Vagina (tissue), 2 donors: ENCODE measurements at regions not wholly inside any gene's neighbourhood (a gene's known extent, or its start where the extent isn't known, plus 50 kb on each side); places are given as distances from the start of the nearest gene placed in this dataset.

ENCODE experiments used
- DNase-seq, 2 donors: peaks; one replicate each; pipeline ENCODE4 v3.0.0-alpha.2; 2017; ENCODE audit errors: extremely low spot score in 2 of 2
- H3K27ac ChIP-seq: fragments of 200-600 bp; sonication (generic); one replicate; pipeline ENCODE4 v1.5.1; 2019
- H3K27me3 ChIP-seq: fragments of 200-600 bp; sonication (generic); one replicate; pipeline ENCODE4 v1.5.1; 2019
- H3K36me3 ChIP-seq, 2 donors: fragments of 200-600 bp; sonication (generic); one replicate each; pipeline ENCODE4 v1.5.1; 2017 to 2019
- H3K4me1 ChIP-seq: fragments of 200-600 bp; sonication (generic); one replicate; pipeline ENCODE4 v1.5.1; 2019
- H3K4me3 ChIP-seq, 2 donors: fragments of 200-600 bp; sonication (generic); 1 replicate in 1 of 2; 2 replicates in 1 of 2; pipeline ENCODE4 v1.5.1; 2016 to 2019
- H3K9me3 ChIP-seq: fragments of 200-600 bp; sonication (generic); one replicate; pipeline ENCODE4 v1.5.1; 2019
- CTCF ChIP-seq, 3 experiments: fragments of 450-650 bp in 2 of 3; fragments of 200-600 bp in 1 of 3; sonication (generic) in 1 of 3; IDR thresholded peaks; one replicate each; pipeline ENCODE4 v1.5.1; 2017 to 2019; ENCODE audit warnings: antibody characterized with exemption in 3 of 3, mild to moderate bottlenecking in 2 of 3, moderate library complexity in 2 of 3
- POLR2A ChIP-seq, 2 donors: fragments of 450-650 bp; IDR thresholded peaks; one replicate each; pipeline ENCODE4 v1.6.1; 2017; ENCODE audit warnings: antibody characterized with exemption in 2 of 2, mild to moderate bottlenecking in 2 of 2, moderate library complexity in 2 of 2
- POLR2AphosphoS5 ChIP-seq, 2 donors: sonication (generic); formaldehyde crosslinking; IDR thresholded peaks; one replicate each; pipeline ENCODE4 v1.9.0; 2017; ENCODE audit warnings: antibody characterized with exemption in 2 of 2, mild to moderate bottlenecking in 2 of 2, low read depth in 1 of 2; ENCODE audit not compliant: insufficient read depth in 1 of 2
- intact Hi-C: fragments of 100-400 bp; cut with DNase I; formaldehyde crosslinking; loops from one replicate; pipeline ENCODE4 v1.15.1; 2023

GRCh38 chr16:59356709-59357108 lies 622.6 kb upstream of the GOT2 start:
- TF ChIP-seq POLR2AphosphoS5 (IDR thresholded peaks at IDR 0.05; ENCODE audit: insufficient read depth in 1 of 2, low read depth in 1 of 2) (no peak), POLR2A (IDR thresholded peaks at IDR 0.05) (no peak), CTCF (IDR thresholded peaks at IDR 0.05) (no peak)
- no peak overlapping the region for H3K4me3 ChIP-seq
- intact Hi-C loops: no loop called here
- H3K9me3 ChIP-seq: no peaks in the 10 kb centered on the region
- H3K36me3 ChIP-seq: no peaks in the 10 kb centered on the region
- no peaks in the 10 kb centered on the region for H3K27me3 ChIP-seq
- no peak overlapping the region for H3K27ac ChIP-seq
- no peaks in the 10 kb centered on the region for H3K4me1 ChIP-seq
- no peak for DNase-seq

- H3K4me1 ChIP-seq: no peaks in the 10 kb centered on the region
- DNase-seq: no peak
- H3K9me3 ChIP-seq: no peaks in the 10 kb centered on the region
- no peak overlapping the region for H3K27ac ChIP-seq
- H3K36me3 ChIP-seq: no peaks in the 10 kb centered on the region
- TF ChIP-seq POLR2A (IDR thresholded peaks at IDR 0.05) (no peak), CTCF (IDR thresholded peaks at IDR 0.05) (no peak), POLR2AphosphoS5 (IDR thresholded peaks at IDR 0.05; ENCODE audit: insufficient read depth in 1 of 2, low read depth in 1 of 2) (no peak)
- no peaks in the 10 kb centered on the region for H3K27me3 ChIP-seq
- intact Hi-C loops: no loop called here
- no peak overlapping the region for H3K4me3 ChIP-seq
These were observed 622.0 kb upstream of the GOT2 start for GRCh38 chr16:59356144-59356543.

- intact Hi-C loops: no loop called here
These were observed 621.6 kb upstream of the GOT2 start for GRCh38 chr16:59355704-59356103.

GRCh38 chr16:59351305-59351903 lies 617.3 kb upstream of the GOT2 start:
- intact Hi-C loops: no loop called here
- H3K36me3 ChIP-seq: no peaks in the 10 kb centered on the region
- TF ChIP-seq POLR2AphosphoS5 (IDR thresholded peaks at IDR 0.05; ENCODE audit: insufficient read depth in 1 of 2, low read depth in 1 of 2) (no peak), CTCF (IDR thresholded peaks at IDR 0.05) (no peak), POLR2A (IDR thresholded peaks at IDR 0.05) (no peak)
- H3K27me3 ChIP-seq: no peaks in the 10 kb centered on the region
- H3K27ac ChIP-seq: no peak overlapping the region
- H3K9me3 ChIP-seq: no peaks in the 10 kb centered on the region
- H3K4me1 ChIP-seq: no peaks in the 10 kb centered on the region
- no peak overlapping the region for H3K4me3 ChIP-seq
- DNase-seq: no peak

More at GRCh38 chr16:59355704-59356103, 621.6 kb upstream of the GOT2 start:
- H3K27ac ChIP-seq: no peak overlapping the region
- no peaks in the 10 kb centered on the region for H3K36me3 ChIP-seq
- H3K9me3 ChIP-seq: no peaks in the 10 kb centered on the region
- no peak overlapping the region for H3K4me3 ChIP-seq
- H3K27me3 ChIP-seq: no peaks in the 10 kb centered on the region
- DNase-seq: no peak
- no peaks in the 10 kb centered on the region for H3K4me1 ChIP-seq
- no peak for TF ChIP-seq CTCF (IDR thresholded peaks at IDR 0.05)
- TF ChIP-seq POLR2AphosphoS5 (IDR thresholded peaks at IDR 0.05; ENCODE audit: insufficient read depth in 1 of 2, low read depth in 1 of 2): no peak
- no peak for TF ChIP-seq POLR2A (IDR thresholded peaks at IDR 0.05)

GRCh38 chr16:59350670-59351069 lies 616.6 kb upstream of the GOT2 start:
- H3K27me3 ChIP-seq: no peaks in the 10 kb centered on the region
- no peak overlapping the region for H3K4me3 ChIP-seq
- intact Hi-C loops: no loop called here
- no peaks in the 10 kb centered on the region for H3K4me1 ChIP-seq
- no peak for TF ChIP-seq CTCF (IDR thresholded peaks at IDR 0.05)
- no peak for TF ChIP-seq POLR2AphosphoS5 (IDR thresholded peaks at IDR 0.05; ENCODE audit: insufficient read depth in 1 of 2, low read depth in 1 of 2)
- no peak for TF ChIP-seq POLR2A (IDR thresholded peaks at IDR 0.05)
- H3K9me3 ChIP-seq: no peaks in the 10 kb centered on the region
- DNase-seq: no peak
- no peak overlapping the region for H3K27ac ChIP-seq
- H3K36me3 ChIP-seq: no peaks in the 10 kb centered on the region
